ENCODE measurements at regions not wholly inside any gene's neighbourhood (a gene's known extent, or its start where the extent isn't known, plus 50 kb on each side); places are given as distances from the start of the nearest gene placed in this dataset.

DNA sequence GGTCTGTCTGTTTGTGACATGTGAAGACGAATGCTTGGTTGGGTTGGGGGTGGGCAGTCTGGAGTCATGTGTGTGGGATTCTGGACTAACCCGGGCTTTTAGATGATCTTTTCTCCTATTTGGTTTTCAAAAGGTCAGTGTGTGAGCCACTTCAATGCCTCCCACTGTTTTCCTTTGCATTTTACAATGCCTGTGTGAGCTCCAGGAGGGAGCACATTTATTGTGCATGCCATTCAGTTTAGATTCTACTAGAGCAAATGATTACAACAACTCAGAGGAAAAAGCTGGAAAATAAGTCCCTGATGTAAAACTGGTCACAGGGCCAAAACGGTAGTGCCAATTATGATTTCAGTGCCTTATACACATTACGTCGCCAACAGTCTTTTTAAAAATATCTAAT is 90.9 kb downstream of the LYPLAL1 start:
- Histone ChIP-seq H4K20me1 (ENCODE audit: low read depth, low read length) (no peaks in the 10 kb centered on the region), H2AFZ (ENCODE audit: low read depth, low read length, severe bottlenecking) (no peak overlapping the region), H3K9me3 (ENCODE audit: insufficient read depth, low read length) (no peaks in the 10 kb centered on the region), H3K4me3 (ENCODE audit: insufficient read depth, low read length, poor library complexity, severe bottlenecking) (no peak overlapping the region), H3F3A (ENCODE audit: insufficient read depth) (no peaks in the 10 kb centered on the region), H3K79me2 (ENCODE audit: insufficient read depth, low read length) (no peaks in the 10 kb centered on the region), H3K36me3 (ENCODE audit: low read length) (no peaks in the 10 kb centered on the region), H3K27me3 (ENCODE audit: low read length) (no peaks in the 10 kb centered on the region), H3K27ac (ENCODE audit: low read depth, low read length) (no peak overlapping the region), H3K9ac (ENCODE audit: low read length) (no peak overlapping the region), H3K9me2 (replicated peaks; ENCODE audit: insufficient read depth, low read length) (no peaks in the 10 kb centered on the region), H3K4me2 (ENCODE audit: low read depth, low read length, poor library complexity, severe bottlenecking) (no peak overlapping the region)
- TF ChIP-seq CTCF (IDR thresholded peaks at IDR 0.05; ENCODE audit: insufficient read depth, low read length, poor library complexity, severe bottlenecking), result no peak
- no peak for TF ChIP-seq EZH2phosphoT487 (conservative IDR thresholded peaks at IDR 0.05; ENCODE audit: low read length)
